K562 (cell line): ENCODE measurements at regions not wholly inside any gene's neighbourhood (a gene's known extent, or its start where the extent isn't known, plus 50 kb on each side); places are given as distances from the start of the nearest gene placed in this dataset.

Experiments
- BACH1 ChIP-seq: fragments of 200-800 bp; sonication (Bioruptor generic); IDR thresholded peaks from 2 replicates; pipeline ENCODE4 v1.6.1; 2016; ENCODE audit warnings: missing genetic modification characterization, missing compliant biosample characterization
- CAMTA2 ChIP-seq: fragments of 250-450 bp; sonication (Bioruptor Pico); conservative IDR thresholded peaks from 2 replicates; pipeline ENCODE4 v1.5.1; 2022
- DPF2 ChIP-seq: fragments of 450-650 bp; IDR thresholded peaks from 2 replicates; pipeline ENCODE4 v1.6.1; 2016
- EHMT2 ChIP-seq: fragments of 450-650 bp; IDR thresholded peaks from 2 replicates; pipeline ENCODE4 v1.6.1; 2018; ENCODE audit warnings: antibody characterized with exemption
- FOXM1 ChIP-seq, 2 experiments: fragments of 450-650 bp in 1 of 2; sonication (generic) in 1 of 2; formaldehyde crosslinking in 1 of 2; IDR thresholded peaks; 2 replicates each; pipeline versions ENCODE4 v1.6.1 to v1.9.0; 2017 to 2022; ENCODE audit warnings: low read depth in 2 of 2, mild to moderate bottlenecking in 2 of 2, missing genetic modification reagents in 1 of 2, moderate library complexity in 1 of 2
- HES1 ChIP-seq: fragments of 450-650 bp; IDR thresholded peaks from 2 replicates; pipeline ENCODE4 v1.6.1; 2016; ENCODE audit warnings: low read depth, mild to moderate bottlenecking, moderate library complexity
- IRF9 ChIP-seq: fragments of 450-650 bp; IDR thresholded peaks from 2 replicates; pipeline ENCODE4 v1.6.1; 2016; ENCODE audit warnings: missing biosample characterization, missing genetic modification characterization
- KDM1A ChIP-seq, 2 experiments: fragments of 450-650 bp; IDR thresholded peaks; 2 replicates each; pipeline ENCODE4 v1.6.1; 2016; ENCODE audit warnings: mild to moderate bottlenecking in 2 of 2
- MTA1 ChIP-seq: fragments of 450-650 bp; IDR thresholded peaks from 2 replicates; pipeline ENCODE4 v1.6.1; 2017; ENCODE audit warnings: borderline replicate concordance
- MXI1 ChIP-seq: IDR thresholded peaks from 2 replicates; pipeline ENCODE4 v1.6.1; 2011; ENCODE audit warnings: low read depth, mild to moderate bottlenecking, improper control_type of control experiment, low read length
- MYC ChIP-seq, 2 experiments: fragments of 250-450 bp in 1 of 2; sonication (Bioruptor Pico) in 1 of 2; IDR thresholded peaks; 2 replicates each; pipeline versions ENCODE4 v1.5.1 to v1.6.1; 2012 to 2021; ENCODE audit warnings: low read depth in 2 of 2, borderline replicate concordance in 1 of 2, improper control_type of control experiment in 1 of 2, low read length in 1 of 2, mild to moderate bottlenecking in 1 of 2, moderate library complexity in 1 of 2
- NFIX ChIP-seq: fragments of 250-450 bp; sonication (Bioruptor Pico); IDR thresholded peaks from 2 replicates; pipeline ENCODE4 v1.4.0; 2020; ENCODE audit warnings: low read depth, mild to moderate bottlenecking, moderate library complexity
- PURB ChIP-seq: sonication (generic); formaldehyde crosslinking; IDR thresholded peaks from 2 replicates; pipeline ENCODE4 v1.9.0; 2021; ENCODE audit warnings: low read depth, mild to moderate bottlenecking, missing genetic modification reagents
- SMARCC2 ChIP-seq: fragments of 450-650 bp; IDR thresholded peaks from 2 replicates; pipeline ENCODE4 v1.6.1; 2017; ENCODE audit warnings: antibody characterized with exemption, moderate library complexity, mild to moderate bottlenecking, low read depth
- TRIM24 ChIP-seq, 2 experiments: fragments of 450-650 bp; IDR thresholded peaks; 2 replicates each; pipeline ENCODE4 v1.6.1; 2016
- XRCC4 ChIP-seq: IDR thresholded peaks from one replicate; pipeline ENCODE4 v1.6.1; 2011; ENCODE audit not compliant: insufficient read depth, insufficient read length; ENCODE audit errors: extremely low read depth
- ZBTB26 ChIP-seq: fragments of 450-650 bp; formaldehyde crosslinking; IDR thresholded peaks from 2 replicates; pipeline ENCODE4 v1.4.0; 2022; ENCODE audit warnings: missing genetic modification characterization
- ZFP36 ChIP-seq: fragments of 150-350 bp; IDR thresholded peaks from 2 replicates; pipeline ENCODE4 v1.6.1; 2018; ENCODE audit warnings: low read length, low read depth; ENCODE audit not compliant: partially characterized antibody
- ZNF609 ChIP-seq: sonication (generic); formaldehyde crosslinking; IDR thresholded peaks from 2 replicates; pipeline ENCODE4 v1.8.1; 2023; ENCODE audit warnings: missing genetic modification reagents, mild to moderate bottlenecking, borderline replicate concordance
- ZNF655 ChIP-seq: fragments of 250-450 bp; sonication (Bioruptor Pico); IDR thresholded peaks from 2 replicates; pipeline ENCODE4 v1.5.0; 2021

GRCh38 chr12:92208613-92209121 is 63.0 kb upstream of the BTG1 start (continued):
- TF ChIP-seq ZBTB26 = no peak
- TF ChIP-seq TRIM24 (IDR thresholded peaks at IDR 0.05) = 0 out of 4 replicates have a peak, but pooled peaks of 1 of the 2 experiments have one; percentile 39
- TF ChIP-seq MXI1 = no peak
- TF ChIP-seq XRCC4 = no peak
- TF ChIP-seq MYC (IDR thresholded peaks at IDR 0.05; ENCODE audit: low read depth, low read length) = 0 out of 2 replicates have a peak, but pooled peaks have one; percentile 13
- no peak for TF ChIP-seq MYC (CRISPR knock-in tag; IDR thresholded peaks at IDR 0.05; ENCODE audit: borderline replicate concordance, low read depth)
- no peak for TF ChIP-seq PURB (CRISPR knock-in tag)
- TF ChIP-seq FOXM1 (IDR thresholded peaks at IDR 0.05; ENCODE audit: low read depth) = no peak
- no peak for TF ChIP-seq FOXM1 (CRISPR knock-in tag; IDR thresholded peaks at IDR 0.05; ENCODE audit: low read depth)
- TF ChIP-seq ZNF609 (CRISPR knock-in tag) = no peak
- no peak for TF ChIP-seq NFIX
- TF ChIP-seq CAMTA2 (CRISPR knock-in tag) = no peak
- TF ChIP-seq IRF9 (tag) = no peak
- no peak for TF ChIP-seq EHMT2
- no peak for TF ChIP-seq MTA1
- TF ChIP-seq SMARCC2 = peak; percentile 40; the same call in 1 of the 2 replicates
- 0 out of 2 replicates have a peak, but pooled peaks have one; percentile 22 for TF ChIP-seq HES1
- no peak for TF ChIP-seq BACH1 (tag)
- TF ChIP-seq KDM1A (IDR thresholded peaks at IDR 0.05) = peak; percentile 93
- peak; percentile 62; the same call in 1 of the 2 replicates for TF ChIP-seq DPF2
- TF ChIP-seq ZNF655 = no peak
- no peak for TF ChIP-seq ZFP36
